ENCODE measurements at regions not wholly inside any gene's neighbourhood (a gene's known extent, or its start where the extent isn't known, plus 50 kb on each side); places are given as distances from the start of the nearest gene placed in this dataset.

GRCh38 chr5:2382776-2383697, 368.4 kb downstream of the IRX2 start:
- intact Hi-C loops (cut with DNase I) = no loop called here

GRCh38 chr5:2381861-2382260, 369.6 kb downstream of the IRX2 start:
- ATAC-seq = no peak
- H3K4me1 ChIP-seq = no peaks in the 10 kb centered on the region
- no peaks in the 10 kb centered on the region for H3K9me3 ChIP-seq
- H3K27ac ChIP-seq = no peak overlapping the region
- no peaks in the 10 kb centered on the region for H3K36me3 ChIP-seq
- no peak overlapping the region for H3K4me3 ChIP-seq
- no peak for DNase-seq
- no peak for TF ChIP-seq CTCF (IDR thresholded peaks at IDR 0.05)
- no peaks in the 10 kb centered on the region for H3K27me3 ChIP-seq (ENCODE audit: low read depth)
- intact Hi-C loops (cut with DNase I) = no loop called here

More at GRCh38 chr5:2382776-2383697, 368.4 kb downstream of the IRX2 start:
- no peak overlapping the region for H3K4me3 ChIP-seq
- DNase-seq = no peak
- H3K27me3 ChIP-seq (ENCODE audit: low read depth) = no peaks in the 10 kb centered on the region
- no peaks in the 10 kb centered on the region for H3K9me3 ChIP-seq
- H3K27ac ChIP-seq = no peak overlapping the region
- no peaks in the 10 kb centered on the region for H3K4me1 ChIP-seq
- ATAC-seq = no peak
- no peaks in the 10 kb centered on the region for H3K36me3 ChIP-seq
- TF ChIP-seq CTCF (IDR thresholded peaks at IDR 0.05) = no peak

- Histone ChIP-seq H3K4me3 (no peak overlapping the region), H3K36me3 (no peaks in the 10 kb centered on the region), H3K9me3 (no peaks in the 10 kb centered on the region), H3K4me1 (no peaks in the 10 kb centered on the region), H3K27me3 (ENCODE audit: low read depth) (no peaks in the 10 kb centered on the region), H3K27ac (no peak overlapping the region)
- DNase-seq (no peak), ATAC-seq (no peak)
- intact Hi-C loops (cut with DNase I) = no loop called here
- TF ChIP-seq CTCF (IDR thresholded peaks at IDR 0.05) = no peak
Observed at GRCh38 chr5:2381070-2381469, 370.4 kb downstream of the IRX2 start.

GRCh38 chr5:2378976-2379375, 372.5 kb downstream of the IRX2 start:
- Histone ChIP-seq H3K9me3 (no peaks in the 10 kb centered on the region), H3K4me3 (no peak overlapping the region), H3K4me1 (no peaks in the 10 kb centered on the region), H3K36me3 (no peaks in the 10 kb centered on the region), H3K27ac (no peak overlapping the region), H3K27me3 (ENCODE audit: low read depth) (no peaks in the 10 kb centered on the region)
- intact Hi-C loops (cut with DNase I) = no loop called here
- ATAC-seq (no peak), DNase-seq (no peak)
- TF ChIP-seq CTCF (IDR thresholded peaks at IDR 0.05) = no peak

GRCh38 chr5:2378108-2378507, 373.4 kb downstream of the IRX2 start:
- no peaks in the 10 kb centered on the region for H3K36me3 ChIP-seq
- no peaks in the 10 kb centered on the region for H3K9me3 ChIP-seq
- DNase-seq = no peak
- intact Hi-C loops (cut with DNase I) = no loop called here
- no peak for TF ChIP-seq CTCF (IDR thresholded peaks at IDR 0.05)
- no peak for ATAC-seq
- H3K4me3 ChIP-seq = no peak overlapping the region
- no peaks in the 10 kb centered on the region for H3K27me3 ChIP-seq (ENCODE audit: low read depth)
- no peaks in the 10 kb centered on the region for H3K4me1 ChIP-seq
- no peak overlapping the region for H3K27ac ChIP-seq

Data from lower lobe of right lung (tissue), 2 donors.